ENCODE measurements at regions not wholly inside any gene's neighbourhood (a gene's known extent, or its start where the extent isn't known, plus 50 kb on each side); places are given as distances from the start of the nearest gene placed in this dataset.

DNA sequence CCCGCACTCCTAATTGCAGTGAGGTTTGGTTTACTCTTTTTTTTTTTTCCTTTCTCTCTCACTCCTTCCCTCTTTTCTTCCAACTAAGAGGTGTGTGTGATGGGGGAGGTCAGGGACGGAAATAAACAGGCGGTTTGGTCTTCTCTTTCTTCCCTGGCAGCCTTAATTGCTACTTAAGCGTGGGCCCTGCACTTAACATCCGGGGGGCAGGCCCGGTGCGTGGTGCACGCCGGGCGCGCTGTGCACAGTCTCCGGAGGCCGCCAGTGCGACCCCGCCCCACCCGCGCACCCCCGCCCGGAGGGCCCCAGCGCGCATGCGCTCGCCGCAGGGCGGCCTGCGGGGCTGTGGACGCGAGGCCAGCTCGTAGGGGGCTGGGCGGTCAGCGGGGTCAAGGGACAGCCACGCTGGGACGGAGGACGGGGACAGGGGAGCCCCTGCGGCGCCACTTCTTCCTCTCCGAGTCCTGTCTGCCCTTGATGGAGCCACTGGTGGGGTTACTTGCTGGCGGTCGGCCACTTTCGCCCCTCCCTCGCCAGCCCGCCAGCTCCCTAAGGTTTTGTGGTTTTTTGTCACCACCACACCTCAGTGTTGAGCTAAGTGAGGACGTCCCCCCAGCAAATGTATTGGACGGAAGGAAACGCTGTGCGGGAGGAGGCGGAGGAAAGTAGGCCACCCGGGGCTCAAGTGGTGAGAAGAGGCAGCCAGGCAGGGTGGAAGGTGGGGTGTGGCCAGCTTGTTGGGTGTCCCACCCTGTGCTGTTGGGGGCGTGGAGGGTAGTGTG, 120.9 kb downstream of the MRM1 start:
- peaks cover 5% of the 10 kb centered on the region for H3K9me3 Mint-ChIP-seq
- H3K4me1 Mint-ChIP-seq: peaks cover 15% of the 10 kb centered on the region
- H3K4me3 Mint-ChIP-seq: peak overlapping the region; percentile 62
- peaks cover 24% of the 10 kb centered on the region for H3K27me3 Mint-ChIP-seq (ENCODE audit: low read depth)
- DNase-seq (ENCODE audit: low spot score in 2 of 2, unreplicated experiment in 2 of 2): peak; percentile 59 to 70
- no peak overlapping the region for H3K27ac Mint-ChIP-seq
- no peaks in the 10 kb centered on the region for H3K36me3 Mint-ChIP-seq
- no peak for TF ChIP-seq CTCF (IDR thresholded peaks at IDR 0.05; ENCODE audit: unreplicated experiment)

- TF ChIP-seq CTCF (IDR thresholded peaks at IDR 0.05; ENCODE audit: unreplicated experiment): no peak
- peak overlapping the region; percentile 58 for H3K4me3 Mint-ChIP-seq
- H3K27ac Mint-ChIP-seq: no peak overlapping the region
- DNase-seq (ENCODE audit: low spot score in 2 of 2, unreplicated experiment in 2 of 2): no peak
- H3K36me3 Mint-ChIP-seq: no peaks in the 10 kb centered on the region
- peaks cover 21% of the 10 kb centered on the region for H3K4me1 Mint-ChIP-seq
- no peaks in the 10 kb centered on the region for H3K9me3 Mint-ChIP-seq
- peaks cover 25% of the 10 kb centered on the region for H3K27me3 Mint-ChIP-seq (ENCODE audit: low read depth)
Measured at GRCh38 chr17:36722903-36723263, 121.5 kb downstream of the MRM1 start.

- peaks cover 29% of the 10 kb centered on the region for H3K27me3 Mint-ChIP-seq (ENCODE audit: low read depth)
- no peak overlapping the region for H3K27ac Mint-ChIP-seq
- no peaks in the 10 kb centered on the region for H3K36me3 Mint-ChIP-seq
- H3K4me1 Mint-ChIP-seq: peaks cover 27% of the 10 kb centered on the region
- no peak for TF ChIP-seq CTCF (IDR thresholded peaks at IDR 0.05; ENCODE audit: unreplicated experiment)
- peak overlapping the region; percentile 58 for H3K4me3 Mint-ChIP-seq
- DNase-seq (ENCODE audit: low spot score in 2 of 2, unreplicated experiment in 2 of 2): no peak
- H3K9me3 Mint-ChIP-seq: no peaks in the 10 kb centered on the region
Measured at GRCh38 chr17:36723459-36724025, 122.2 kb downstream of the MRM1 start.

GRCh38 chr17:36726199-36726598, 124.8 kb downstream of the MRM1 start:
- H3K27me3 Mint-ChIP-seq (ENCODE audit: low read depth): peaks cover 46% of the 10 kb centered on the region
- peaks cover 30% of the 10 kb centered on the region for H3K4me1 Mint-ChIP-seq
- no peaks in the 10 kb centered on the region for H3K9me3 Mint-ChIP-seq
- H3K4me3 Mint-ChIP-seq: no peak overlapping the region
- no peak overlapping the region for H3K27ac Mint-ChIP-seq
- no peak for DNase-seq (ENCODE audit: low spot score in 2 of 2, unreplicated experiment in 2 of 2)
- no peak for TF ChIP-seq CTCF (IDR thresholded peaks at IDR 0.05; ENCODE audit: unreplicated experiment)
- H3K36me3 Mint-ChIP-seq: no peaks in the 10 kb centered on the region

DNA sequence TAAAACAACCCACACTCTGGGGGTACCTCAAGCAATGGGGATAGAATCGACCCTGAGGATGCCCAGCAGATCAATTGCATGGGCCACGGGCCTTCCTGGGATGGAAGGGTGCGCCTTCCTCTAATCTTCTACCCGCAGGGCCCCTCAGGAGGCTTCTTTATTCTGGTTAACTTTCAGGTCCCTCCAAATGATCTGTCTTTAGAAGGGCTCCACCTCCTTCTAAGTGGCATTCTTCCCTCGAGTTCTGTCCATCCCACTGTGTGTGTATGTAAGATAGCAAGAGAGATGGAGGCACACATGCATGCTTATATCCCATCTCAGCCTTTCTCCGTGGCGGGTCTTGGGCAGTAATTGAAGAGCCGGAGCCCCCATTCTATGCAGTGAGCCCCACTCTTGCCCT, 125.7 kb downstream of the MRM1 start:
- DNase-seq (ENCODE audit: low spot score in 2 of 2, unreplicated experiment in 2 of 2): no peak
- Mint-ChIP-seq H3K4me3 (no peak overlapping the region), H3K4me1 (peaks cover 23% of the 10 kb centered on the region), H3K27ac (no peak overlapping the region), H3K36me3 (no peaks in the 10 kb centered on the region), H3K9me3 (no peaks in the 10 kb centered on the region), H3K27me3 (ENCODE audit: low read depth) (peaks cover 55% of the 10 kb centered on the region)
- TF ChIP-seq CTCF (IDR thresholded peaks at IDR 0.05; ENCODE audit: unreplicated experiment): no peak

All from mesothelial cell of epicardium (in vitro differentiated cells).